OCI-LY7 (cell line): ENCODE measurements at regions not wholly inside any gene's neighbourhood (a gene's known extent, or its start where the extent isn't known, plus 50 kb on each side); places are given as distances from the start of the nearest gene placed in this dataset.

Experiments
- EZH2phosphoT487 ChIP-seq: fragments of 200-600 bp; sonication (generic); IDR thresholded peaks from 2 replicates; pipeline ENCODE4 v1.6.1; 2018; ENCODE audit warnings: low read depth, borderline replicate concordance, mild to moderate bottlenecking, mixed run types, antibody characterized with exemption, low read length, moderate library complexity, mixed read lengths
- TF ChIP-seq, protein P1 (sequence below): fragments of 200-600 bp; sonication (generic); conservative IDR thresholded peaks from 2 replicates; pipeline ENCODE4 v1.5.1; 2014; ENCODE audit warnings: mild to moderate bottlenecking, antibody characterized with exemption, low read length, moderate library complexity, mixed read lengths

DNA sequence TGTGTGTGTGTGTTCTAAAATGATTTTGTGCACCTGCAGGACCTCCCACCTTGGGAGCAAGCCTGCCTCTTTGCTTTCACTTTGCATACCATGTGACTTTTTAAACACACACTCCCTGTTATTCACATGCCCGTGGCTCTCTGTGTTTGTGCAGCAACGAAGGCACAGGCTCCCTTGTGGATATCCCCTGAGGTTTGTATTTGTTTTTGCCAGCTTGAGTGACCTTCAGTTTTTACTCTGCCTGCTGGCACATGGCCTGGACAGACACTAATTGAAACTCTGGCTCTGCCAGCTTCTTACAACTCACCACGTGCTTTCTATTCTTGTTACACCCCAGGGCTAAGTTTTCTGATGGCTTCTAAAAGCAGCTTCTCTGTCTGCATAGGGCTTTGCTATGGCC lies 885.8 kb downstream of the SH3BGRL start:
- TF ChIP-seq, protein P1, sequence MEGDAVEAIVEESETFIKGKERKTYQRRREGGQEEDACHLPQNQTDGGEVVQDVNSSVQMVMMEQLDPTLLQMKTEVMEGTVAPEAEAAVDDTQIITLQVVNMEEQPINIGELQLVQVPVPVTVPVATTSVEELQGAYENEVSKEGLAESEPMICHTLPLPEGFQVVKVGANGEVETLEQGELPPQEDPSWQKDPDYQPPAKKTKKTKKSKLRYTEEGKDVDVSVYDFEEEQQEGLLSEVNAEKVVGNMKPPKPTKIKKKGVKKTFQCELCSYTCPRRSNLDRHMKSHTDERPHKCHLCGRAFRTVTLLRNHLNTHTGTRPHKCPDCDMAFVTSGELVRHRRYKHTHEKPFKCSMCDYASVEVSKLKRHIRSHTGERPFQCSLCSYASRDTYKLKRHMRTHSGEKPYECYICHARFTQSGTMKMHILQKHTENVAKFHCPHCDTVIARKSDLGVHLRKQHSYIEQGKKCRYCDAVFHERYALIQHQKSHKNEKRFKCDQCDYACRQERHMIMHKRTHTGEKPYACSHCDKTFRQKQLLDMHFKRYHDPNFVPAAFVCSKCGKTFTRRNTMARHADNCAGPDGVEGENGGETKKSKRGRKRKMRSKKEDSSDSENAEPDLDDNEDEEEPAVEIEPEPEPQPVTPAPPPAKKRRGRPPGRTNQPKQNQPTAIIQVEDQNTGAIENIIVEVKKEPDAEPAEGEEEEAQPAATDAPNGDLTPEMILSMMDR = no peak
- TF ChIP-seq EZH2phosphoT487 = no peak
